Sciatic nerve (tissue), 2 donors: ENCODE measurements at regions not wholly inside any gene's neighbourhood (a gene's known extent, or its start where the extent isn't known, plus 50 kb on each side); places are given as distances from the start of the nearest gene placed in this dataset.
A peak's percentile ranks its signal among the peaks of the same experiment; 100 is the strongest.

Experiments used
- ATAC-seq: fragments of 200-7000 bp; cut with Tn5 transposase; one replicate; pipeline ENCODE4 v1.9.1; 2020; ENCODE audit warnings: mild to moderate bottlenecking, moderate library complexity
- DNase-seq: peaks from one replicate; pipeline ENCODE4 v3.0.0-alpha.2; 2020; ENCODE audit warnings: low spot score
- intact Hi-C: fragments of 100-400 bp; cut with DNase I; formaldehyde crosslinking; loops from one replicate; pipeline ENCODE4 v1.14.2; 2022
- donor health status: DM: no; HTN: no; CAD: no.
- donor health status: DM: no; HTN: no; CAD: no.

DNA sequence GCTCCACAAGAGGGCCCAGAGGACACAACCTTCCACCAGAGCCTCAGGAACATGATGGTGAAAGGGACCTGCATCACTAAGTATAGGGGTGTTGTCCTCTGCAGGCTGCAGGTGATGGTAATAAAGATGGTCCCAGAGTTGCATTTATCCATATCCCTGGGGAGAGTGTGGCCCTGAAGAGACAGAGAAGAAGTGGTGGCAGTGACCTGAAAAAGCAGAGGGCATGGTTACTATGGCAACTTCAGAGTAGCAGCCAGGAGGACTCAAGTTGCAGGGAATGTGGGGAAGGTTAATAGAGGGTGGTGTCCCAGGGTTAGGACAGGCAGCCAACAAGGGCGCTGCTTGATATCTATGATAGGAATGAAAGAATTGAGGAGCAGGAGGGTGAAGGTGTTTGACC lies 57.1 kb downstream of the HLA-A start:
- ATAC-seq (no peak), DNase-seq (no peak)
- intact Hi-C loops: no loop called here

DNA sequence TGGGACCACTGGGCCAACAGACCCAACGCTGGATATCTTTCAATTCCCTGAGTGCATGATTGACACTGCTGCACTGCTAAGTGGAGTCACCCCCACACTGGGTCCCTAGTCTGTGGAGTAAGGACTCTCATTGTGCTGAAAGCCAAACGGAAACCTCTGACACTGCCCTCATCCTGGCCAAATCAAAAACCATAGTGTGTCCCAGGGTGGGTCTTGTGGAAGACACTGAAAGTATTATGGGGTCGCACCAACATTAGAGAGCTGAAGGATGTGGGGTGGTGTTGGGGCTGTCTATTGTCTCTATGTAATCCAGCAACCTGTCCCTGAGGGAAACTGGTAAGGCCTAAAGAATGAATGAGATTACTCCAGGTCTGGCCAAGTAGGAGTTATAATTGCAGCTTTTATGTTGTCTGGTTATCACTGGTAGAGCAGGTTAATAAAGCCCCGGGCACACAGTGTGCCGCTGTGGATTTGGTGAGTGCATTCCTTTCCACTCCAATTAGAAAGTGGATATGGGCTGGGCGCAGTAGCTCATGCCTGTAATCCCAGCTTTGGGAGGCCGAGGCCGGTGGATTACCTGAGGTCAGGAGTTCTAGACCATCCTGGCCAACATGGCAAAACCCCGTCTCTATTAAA lies 57.9 kb downstream of the HLA-A start:
- ATAC-seq: no peak
- intact Hi-C loops: no loop called here
- DNase-seq: no peak

DNA sequence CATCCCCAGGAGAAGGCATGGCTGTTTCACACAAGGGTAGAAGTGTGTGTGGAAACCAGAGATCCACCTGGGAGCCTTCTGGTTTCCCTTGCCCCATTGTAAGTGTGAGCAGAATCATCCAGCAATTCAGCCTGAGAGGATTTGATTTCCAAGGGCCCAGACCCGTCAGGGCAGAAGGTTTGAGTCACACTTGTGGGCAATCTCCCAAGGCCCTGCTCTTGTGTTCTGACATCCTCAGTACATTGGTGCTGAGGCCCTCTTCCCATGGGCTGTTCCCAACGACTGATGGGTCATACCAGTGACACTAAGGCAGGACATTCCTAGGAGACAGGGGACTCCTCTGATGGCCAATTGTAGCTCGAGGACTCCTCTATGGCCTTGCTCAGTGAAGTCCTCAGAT lies 58.2 kb upstream of the POLR1H start:
- ATAC-seq: no peak
- intact Hi-C loops: no loop called here
- no peak for DNase-seq

DNA sequence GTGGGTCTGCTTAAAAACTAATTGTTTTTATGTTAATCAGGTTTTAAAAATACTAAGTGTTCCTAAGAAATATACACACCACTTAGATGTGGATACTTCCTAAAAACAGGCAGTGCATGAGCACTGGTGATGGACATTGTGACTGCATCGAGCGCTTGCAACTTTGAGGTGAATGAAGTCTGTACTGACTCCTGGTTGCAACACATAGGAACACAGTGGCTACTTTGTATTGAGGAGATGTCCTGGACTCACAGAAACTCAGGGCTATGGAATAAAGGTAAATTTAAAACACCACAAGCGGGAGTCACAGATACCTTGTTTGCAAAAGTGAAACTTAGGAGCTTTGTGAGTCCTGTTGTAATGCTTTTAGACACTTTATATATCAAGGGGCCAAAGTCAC lies 55.6 kb upstream of the POLR1H start:
- intact Hi-C loops: loop anchor here (5.0 kb wide), 1 partner anchor 153 kb away; no protein-coding TSS in a partner anchor
- ATAC-seq: no peak
- no peak for DNase-seq

DNA sequence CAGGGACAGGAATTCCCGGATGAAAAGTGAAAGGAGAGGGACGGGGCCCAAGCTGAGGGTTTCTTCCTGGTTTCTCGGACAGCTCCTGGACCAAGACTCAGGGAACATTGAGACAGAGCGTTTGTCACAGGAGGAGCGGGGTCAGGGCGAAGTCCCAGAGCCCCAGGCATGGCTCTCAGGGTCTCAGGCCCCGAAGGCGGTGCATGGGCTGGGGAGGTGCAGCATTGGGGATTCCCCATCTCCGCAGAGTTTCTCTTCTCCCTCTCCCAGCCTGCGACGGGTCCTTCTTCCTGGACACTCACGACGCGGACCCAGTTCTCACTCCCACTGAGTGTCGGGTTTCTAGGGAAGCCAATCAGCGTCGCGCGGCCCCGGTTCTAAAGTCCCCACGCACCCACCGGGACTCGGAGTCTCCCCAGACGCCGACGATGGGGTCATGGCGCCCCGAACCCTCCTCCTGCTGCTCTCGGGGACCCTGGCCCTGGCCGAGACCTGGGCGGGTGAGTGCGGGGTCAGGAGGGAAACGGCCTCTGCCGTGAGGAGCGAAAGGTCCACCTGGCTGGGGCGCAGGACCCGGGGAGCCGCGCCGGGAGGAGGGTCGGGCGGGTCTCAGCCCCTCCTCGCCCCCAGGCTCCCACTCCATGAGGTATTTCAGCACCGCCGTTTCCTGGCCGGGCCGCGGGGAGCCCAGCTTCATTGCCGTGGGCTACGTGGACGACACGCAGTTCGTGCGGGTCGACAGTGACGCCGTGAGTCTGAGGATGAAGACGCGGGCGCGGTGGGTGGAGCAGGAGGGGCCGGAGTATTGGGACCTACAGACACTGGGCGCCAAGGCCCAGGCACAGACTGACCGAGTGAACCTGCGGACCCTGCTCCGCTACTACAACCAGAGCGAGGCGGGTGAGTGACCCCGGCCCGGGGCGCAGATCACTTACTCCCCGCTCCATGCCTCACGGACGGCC lies 54.6 kb upstream of the POLR1H start:
- peak; percentile 65 for DNase-seq
- peak; percentile 83 for ATAC-seq
- intact Hi-C loops: loop anchor here (5.0 kb wide), 1 partner anchor 154 kb away; no protein-coding TSS in a partner anchor

DNA sequence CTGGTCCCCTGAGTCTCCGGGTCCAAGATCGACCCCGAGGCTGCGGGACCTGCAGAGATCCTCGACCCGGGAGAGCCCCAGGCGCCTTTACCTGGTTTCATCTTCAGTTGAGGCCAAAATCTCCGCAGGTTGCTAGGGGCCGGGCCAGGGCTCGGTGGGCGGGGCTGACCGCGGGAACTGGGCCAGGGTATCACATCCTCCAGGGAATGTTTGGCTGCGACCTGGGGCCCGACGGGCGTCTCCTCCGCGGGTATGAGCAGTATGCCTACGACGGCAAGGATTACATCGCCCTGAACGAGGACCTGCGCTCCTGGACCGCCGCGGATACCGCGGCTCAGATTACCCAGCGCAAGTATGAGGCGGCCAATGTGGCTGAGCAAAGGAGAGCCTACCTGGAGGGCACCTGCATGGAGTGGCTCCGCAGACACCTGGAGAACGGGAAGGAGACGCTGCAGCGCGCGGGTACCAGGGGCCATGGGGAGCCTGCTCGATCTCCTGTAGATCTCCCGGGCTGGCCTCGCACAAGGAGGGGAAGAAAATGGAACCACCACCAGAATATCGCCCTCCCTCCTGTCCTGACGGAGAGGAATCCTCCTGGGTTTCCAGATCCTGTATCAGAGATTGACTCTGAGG lies 53.8 kb upstream of the POLR1H start:
- ATAC-seq (peak; percentile 51), DNase-seq (no peak)
- intact Hi-C loops: loop anchor here (5.0 kb wide), 1 partner anchor 155 kb away; no protein-coding TSS in a partner anchor

DNA sequence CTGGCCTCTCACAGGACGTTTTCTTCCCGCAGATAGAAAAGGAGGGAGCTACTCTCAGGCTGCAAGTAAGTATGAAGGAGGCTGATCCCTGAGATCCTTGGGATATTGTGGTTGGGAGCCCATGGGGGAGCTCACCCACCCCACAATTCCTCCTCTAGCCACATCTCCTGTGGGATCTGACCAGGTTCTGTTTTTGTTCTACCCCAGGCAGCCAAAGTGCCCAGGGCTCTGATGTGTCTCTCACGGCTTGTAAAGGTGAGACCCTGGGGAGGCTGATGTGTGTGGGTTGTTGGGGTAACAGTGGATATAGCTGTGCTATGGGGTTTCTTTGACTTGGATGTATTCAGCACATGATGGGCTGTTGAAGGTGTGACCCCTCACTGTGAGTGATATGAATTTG lies 52.0 kb upstream of the POLR1H start:
- intact Hi-C loops: loop anchor here (5.0 kb wide), 1 partner anchor 157 kb away; no protein-coding TSS in a partner anchor
- DNase-seq: no peak

More for the DNA sequence above, 52.0 kb upstream of the POLR1H start:
- no peak for ATAC-seq
